Neural cell (in vitro differentiated cells): ENCODE measurements at regions not wholly inside any gene's neighbourhood (a gene's known extent, or its start where the extent isn't known, plus 50 kb on each side); places are given as distances from the start of the nearest gene placed in this dataset.

Source experiments
- H2AFZ ChIP-seq: fragments of 200-600, 300-800 bp; sonication (generic), shearing (Covaris generic); 2 replicates; pipeline ENCODE4 v1.6.0; 2014; ENCODE audit warnings: low read depth, mild to moderate bottlenecking, antibody characterized with exemption, low read length, moderate library complexity
- H3F3A ChIP-seq: fragments of 200-600 bp; shearing (Covaris generic); 2 replicates; pipeline ENCODE4 v1.6.1; 2016; ENCODE audit warnings: mild to moderate bottlenecking, moderate library complexity, mixed read lengths, antibody characterized with exemption, low read length; ENCODE audit not compliant: insufficient read depth, poor library complexity, severe bottlenecking
- H3K27ac ChIP-seq: fragments of 200-600, 300-800 bp; sonication (generic), shearing (Covaris generic); 2 replicates; pipeline ENCODE4 v1.5.1; 2014; ENCODE audit warnings: mild to moderate bottlenecking, low read length, moderate library complexity
- H3K27me3 ChIP-seq: fragments of 300-800, 200-600 bp; sonication (generic), shearing (Covaris generic); 2 replicates; pipeline ENCODE4 v1.6.0; 2014; ENCODE audit warnings: mild to moderate bottlenecking, low read depth, low read length, moderate library complexity; ENCODE audit not compliant: insufficient read depth
- H3K36me3 ChIP-seq: fragments of 300-800, 200-600 bp; sonication (generic), shearing (Covaris generic); 2 replicates; pipeline ENCODE4 v1.5.1; 2014; ENCODE audit warnings: mild to moderate bottlenecking, antibody characterized with exemption, low read length, moderate library complexity; ENCODE audit not compliant: insufficient read depth
- H3K4me2 ChIP-seq: fragments of 300-800, 200-600 bp; sonication (generic), shearing (Covaris generic); 2 replicates; pipeline ENCODE4 v1.6.0; 2014; ENCODE audit warnings: mild to moderate bottlenecking, low read length
- H3K4me3 ChIP-seq: fragments of 300-800, 200-600 bp; sonication (generic), shearing (Covaris generic); 2 replicates; pipeline ENCODE4 v1.5.1; 2014; ENCODE audit warnings: mild to moderate bottlenecking, low read length, moderate library complexity
- H3K79me2 ChIP-seq: fragments of 200-600 bp; shearing (Covaris generic); replicated peaks from 2 replicates; pipeline ENCODE4 v1.6.0; 2014; ENCODE audit warnings: mild to moderate bottlenecking, low read length, moderate library complexity; ENCODE audit not compliant: insufficient read depth
- H3K9ac ChIP-seq: fragments of 300-800, 200-600 bp; sonication (generic), shearing (Covaris generic); 2 replicates; pipeline ENCODE4 v1.6.1; 2016; ENCODE audit warnings: mild to moderate bottlenecking, low read length, mixed read lengths
- H3K9me2 ChIP-seq: fragments of 200-600 bp; shearing (Covaris generic); 2 replicates; pipeline ENCODE4 v1.6.1; 2016; ENCODE audit warnings: mild to moderate bottlenecking, low read length, mixed read lengths; ENCODE audit not compliant: insufficient read depth
- H3K9me3 ChIP-seq: fragments of 200-600, 300-800 bp; sonication (generic), shearing (Covaris generic); 2 replicates; pipeline ENCODE4 v1.6.1; 2016; ENCODE audit warnings: mild to moderate bottlenecking, mixed run types, low read length, moderate library complexity, mixed read lengths
- H4K20me1 ChIP-seq: fragments of 200-600 bp; shearing (Covaris generic); 2 replicates; pipeline ENCODE4 v1.6.1; 2016; ENCODE audit warnings: mild to moderate bottlenecking, mixed run types; ENCODE audit not compliant: insufficient read depth
- EP300 ChIP-seq: fragments of 450-650 bp; conservative IDR thresholded peaks from 2 replicates; pipeline ENCODE4 v1.6.1; 2014; ENCODE audit warnings: antibody characterized with exemption, mild to moderate bottlenecking, moderate library complexity; ENCODE audit not compliant: poor library complexity, severe bottlenecking
- EZH2 ChIP-seq: fragments of 200-600, 300-800 bp; shearing (Covaris generic), sonication (generic); IDR thresholded peaks from 2 replicates; pipeline ENCODE4 v1.6.1; 2014; ENCODE audit warnings: antibody characterized with exemption, low read length, borderline replicate concordance, mild to moderate bottlenecking; ENCODE audit not compliant: insufficient read depth, poor library complexity, severe bottlenecking
- MXI1 ChIP-seq: fragments of 450-650 bp; conservative IDR thresholded peaks from 2 replicates; pipeline ENCODE4 v1.6.1; 2014; ENCODE audit warnings: antibody characterized with exemption, mild to moderate bottlenecking; ENCODE audit not compliant: poor library complexity, severe bottlenecking
- POLR2AphosphoS5 ChIP-seq: IDR thresholded peaks from 2 replicates; pipeline ENCODE4 v1.6.1; 2012
- RAD21 ChIP-seq: fragments of 450-650 bp; conservative IDR thresholded peaks from 2 replicates; pipeline ENCODE4 v1.6.1; 2014; ENCODE audit warnings: antibody characterized with exemption, mild to moderate bottlenecking, moderate library complexity
- SMC3 ChIP-seq: fragments of 450-650 bp; conservative IDR thresholded peaks from 2 replicates; pipeline ENCODE4 v1.6.1; 2014; ENCODE audit warnings: antibody characterized with exemption, mild to moderate bottlenecking, moderate library complexity; ENCODE audit not compliant: poor library complexity
- TAF1 ChIP-seq: IDR thresholded peaks from 2 replicates; pipeline ENCODE4 v1.6.1; 2012; ENCODE audit warnings: low read depth
- TF ChIP-seq, protein P1 (sequence below): IDR thresholded peaks from 2 replicates; pipeline ENCODE4 v1.6.1; 2012; ENCODE audit warnings: borderline replicate concordance
- TF ChIP-seq, protein P2 (sequence below): fragments of 450-650 bp; IDR thresholded peaks from 2 replicates; pipeline ENCODE4 v1.5.1; 2014; ENCODE audit warnings: antibody characterized with exemption, mild to moderate bottlenecking, moderate library complexity; ENCODE audit not compliant: poor library complexity, severe bottlenecking

DNA sequence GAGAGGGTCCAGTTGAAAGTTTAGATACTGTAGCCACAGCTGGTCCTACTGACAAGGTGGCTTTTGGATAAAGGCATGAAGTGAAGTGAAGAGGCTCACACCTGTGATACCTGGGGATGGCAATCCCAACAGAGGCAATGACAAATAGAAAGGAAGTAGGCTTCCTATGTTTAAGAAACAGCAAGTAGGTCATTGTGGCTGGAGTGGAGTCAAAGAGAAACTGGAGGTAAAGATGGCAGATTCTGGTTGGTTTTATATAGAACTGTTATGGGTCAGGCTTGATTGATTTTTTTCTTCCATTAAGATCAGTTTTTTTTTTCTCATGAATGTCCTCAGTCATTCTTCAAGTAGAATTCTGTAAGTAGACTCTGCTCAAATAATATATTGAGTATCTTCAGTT, 79.5 kb downstream of the ANXA1 start:
- no peaks in the 10 kb centered on the region for H3K36me3 ChIP-seq
- H3K9me3 ChIP-seq, result no peaks in the 10 kb centered on the region
- H3F3A ChIP-seq, result no peaks in the 10 kb centered on the region
- no peaks in the 10 kb centered on the region for H3K9me2 ChIP-seq
- no peak overlapping the region for H2AFZ ChIP-seq
- no peak overlapping the region for H3K27ac ChIP-seq
- no peak overlapping the region for H3K9ac ChIP-seq
- no peak overlapping the region for H3K4me3 ChIP-seq
- H4K20me1 ChIP-seq, result no peaks in the 10 kb centered on the region
- no peaks in the 10 kb centered on the region for H3K27me3 ChIP-seq
- H3K4me2 ChIP-seq, result no peak overlapping the region
- TF ChIP-seq, protein P1, sequence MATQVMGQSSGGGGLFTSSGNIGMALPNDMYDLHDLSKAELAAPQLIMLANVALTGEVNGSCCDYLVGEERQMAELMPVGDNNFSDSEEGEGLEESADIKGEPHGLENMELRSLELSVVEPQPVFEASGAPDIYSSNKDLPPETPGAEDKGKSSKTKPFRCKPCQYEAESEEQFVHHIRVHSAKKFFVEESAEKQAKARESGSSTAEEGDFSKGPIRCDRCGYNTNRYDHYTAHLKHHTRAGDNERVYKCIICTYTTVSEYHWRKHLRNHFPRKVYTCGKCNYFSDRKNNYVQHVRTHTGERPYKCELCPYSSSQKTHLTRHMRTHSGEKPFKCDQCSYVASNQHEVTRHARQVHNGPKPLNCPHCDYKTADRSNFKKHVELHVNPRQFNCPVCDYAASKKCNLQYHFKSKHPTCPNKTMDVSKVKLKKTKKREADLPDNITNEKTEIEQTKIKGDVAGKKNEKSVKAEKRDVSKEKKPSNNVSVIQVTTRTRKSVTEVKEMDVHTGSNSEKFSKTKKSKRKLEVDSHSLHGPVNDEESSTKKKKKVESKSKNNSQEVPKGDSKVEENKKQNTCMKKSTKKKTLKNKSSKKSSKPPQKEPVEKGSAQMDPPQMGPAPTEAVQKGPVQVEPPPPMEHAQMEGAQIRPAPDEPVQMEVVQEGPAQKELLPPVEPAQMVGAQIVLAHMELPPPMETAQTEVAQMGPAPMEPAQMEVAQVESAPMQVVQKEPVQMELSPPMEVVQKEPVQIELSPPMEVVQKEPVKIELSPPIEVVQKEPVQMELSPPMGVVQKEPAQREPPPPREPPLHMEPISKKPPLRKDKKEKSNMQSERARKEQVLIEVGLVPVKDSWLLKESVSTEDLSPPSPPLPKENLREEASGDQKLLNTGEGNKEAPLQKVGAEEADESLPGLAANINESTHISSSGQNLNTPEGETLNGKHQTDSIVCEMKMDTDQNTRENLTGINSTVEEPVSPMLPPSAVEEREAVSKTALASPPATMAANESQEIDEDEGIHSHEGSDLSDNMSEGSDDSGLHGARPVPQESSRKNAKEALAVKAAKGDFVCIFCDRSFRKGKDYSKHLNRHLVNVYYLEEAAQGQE, result no peak
- no peak for TF ChIP-seq SMC3
- no peak for TF ChIP-seq MXI1
- TF ChIP-seq, protein P2, sequence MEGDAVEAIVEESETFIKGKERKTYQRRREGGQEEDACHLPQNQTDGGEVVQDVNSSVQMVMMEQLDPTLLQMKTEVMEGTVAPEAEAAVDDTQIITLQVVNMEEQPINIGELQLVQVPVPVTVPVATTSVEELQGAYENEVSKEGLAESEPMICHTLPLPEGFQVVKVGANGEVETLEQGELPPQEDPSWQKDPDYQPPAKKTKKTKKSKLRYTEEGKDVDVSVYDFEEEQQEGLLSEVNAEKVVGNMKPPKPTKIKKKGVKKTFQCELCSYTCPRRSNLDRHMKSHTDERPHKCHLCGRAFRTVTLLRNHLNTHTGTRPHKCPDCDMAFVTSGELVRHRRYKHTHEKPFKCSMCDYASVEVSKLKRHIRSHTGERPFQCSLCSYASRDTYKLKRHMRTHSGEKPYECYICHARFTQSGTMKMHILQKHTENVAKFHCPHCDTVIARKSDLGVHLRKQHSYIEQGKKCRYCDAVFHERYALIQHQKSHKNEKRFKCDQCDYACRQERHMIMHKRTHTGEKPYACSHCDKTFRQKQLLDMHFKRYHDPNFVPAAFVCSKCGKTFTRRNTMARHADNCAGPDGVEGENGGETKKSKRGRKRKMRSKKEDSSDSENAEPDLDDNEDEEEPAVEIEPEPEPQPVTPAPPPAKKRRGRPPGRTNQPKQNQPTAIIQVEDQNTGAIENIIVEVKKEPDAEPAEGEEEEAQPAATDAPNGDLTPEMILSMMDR, result no peak
- TF ChIP-seq EP300, result no peak
- TF ChIP-seq POLR2AphosphoS5, result no peak
- no peak for TF ChIP-seq TAF1
- no peak for TF ChIP-seq EZH2
- no peak for TF ChIP-seq RAD21
- H3K79me2 ChIP-seq, result no peaks in the 10 kb centered on the region

DNA sequence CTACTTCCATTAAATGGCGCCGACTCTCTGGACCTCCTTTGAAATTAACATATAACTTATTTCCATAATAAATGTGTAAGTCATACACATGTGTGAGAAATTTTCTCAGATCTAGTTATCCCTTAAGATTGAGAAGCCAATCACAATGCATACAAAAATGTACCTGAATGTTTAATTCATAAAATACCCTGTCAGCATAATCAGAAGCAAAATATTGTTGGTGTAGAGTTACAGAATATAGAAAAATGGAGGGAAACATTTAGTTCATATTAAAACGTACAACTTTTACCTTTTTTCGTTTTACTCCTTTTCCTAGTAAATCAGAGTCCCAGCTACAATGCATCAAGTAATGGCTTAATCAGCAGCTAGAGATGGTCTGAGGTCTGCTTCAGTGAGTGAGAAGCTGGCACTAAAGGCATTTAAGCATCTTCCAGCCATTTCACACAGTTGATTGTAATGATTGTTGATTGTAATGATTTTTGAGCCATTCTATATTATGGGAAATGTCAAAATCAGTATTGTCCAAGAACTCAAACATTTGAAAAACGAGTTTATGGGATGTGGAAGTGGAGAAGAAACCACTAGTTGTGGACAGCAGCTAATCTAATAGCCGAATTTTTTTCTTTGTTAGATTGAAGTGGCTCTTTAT, 81.8 kb downstream of the ANXA1 start:
- no peak overlapping the region for H3K27ac ChIP-seq
- H3F3A ChIP-seq, result no peaks in the 10 kb centered on the region
- no peak overlapping the region for H2AFZ ChIP-seq
- H3K4me3 ChIP-seq, result no peak overlapping the region
- no peaks in the 10 kb centered on the region for H3K27me3 ChIP-seq
- no peak overlapping the region for H3K4me2 ChIP-seq
- no peaks in the 10 kb centered on the region for H3K36me3 ChIP-seq
- H4K20me1 ChIP-seq, result no peaks in the 10 kb centered on the region
- H3K9me2 ChIP-seq, result no peaks in the 10 kb centered on the region
- H3K79me2 ChIP-seq, result no peaks in the 10 kb centered on the region
- no peak overlapping the region for H3K9ac ChIP-seq
- TF ChIP-seq EZH2, result no peak
- no peak for TF ChIP-seq RAD21
- no peak for TF ChIP-seq SMC3
- TF ChIP-seq EP300, result no peak
- TF ChIP-seq, protein P1, result no peak
- TF ChIP-seq, protein P2, result no peak
- H3K9me3 ChIP-seq, result no peaks in the 10 kb centered on the region
